KMS-11 (cell line): ENCODE measurements at regions not wholly inside any gene's neighbourhood (a gene's known extent, or its start where the extent isn't known, plus 50 kb on each side); places are given as distances from the start of the nearest gene placed in this dataset.
A peak's percentile ranks its signal among the peaks of the same experiment; 100 is the strongest.

Experiments used
- H2AFZ ChIP-seq: fragments of 200-600 bp; sonication (generic); 2 replicates; pipeline ENCODE4 v1.6.1; 2016; ENCODE audit warnings: antibody characterized with exemption, mixed run types, low read depth
- H3K27ac ChIP-seq: fragments of 200-600 bp; sonication (generic); 2 replicates; pipeline ENCODE4 v1.6.1; 2016; ENCODE audit warnings: mild to moderate bottlenecking, mixed run types
- H3K27me3 ChIP-seq: fragments of 200-600 bp; sonication (generic); 2 replicates; pipeline ENCODE4 v1.6.1; 2017; ENCODE audit warnings: mild to moderate bottlenecking, low read depth, mixed run types, moderate library complexity; ENCODE audit not compliant: insufficient read depth
- H3K36me3 ChIP-seq: fragments of 200-600 bp; sonication (generic); 2 replicates; pipeline ENCODE4 v1.6.1; 2017; ENCODE audit warnings: mild to moderate bottlenecking, mixed run types; ENCODE audit not compliant: insufficient read depth
- H3K4me1 ChIP-seq: fragments of 200-600 bp; sonication (generic); 2 replicates; pipeline ENCODE4 v1.6.1; 2016; ENCODE audit warnings: mild to moderate bottlenecking, low read depth, mixed run types; ENCODE audit not compliant: poor library complexity, severe bottlenecking
- H3K4me2 ChIP-seq: fragments of 200-600 bp; sonication (generic); 2 replicates; pipeline ENCODE4 v1.7.0; 2016; ENCODE audit warnings: mild to moderate bottlenecking, mixed run types
- H3K4me3 ChIP-seq: fragments of 200-600 bp; sonication (generic); IDR thresholded peaks from 2 replicates; pipeline ENCODE4 v1.6.1; 2017; ENCODE audit warnings: low read depth, low read length, mixed read lengths; ENCODE audit not compliant: insufficient read depth
- H3K79me2 ChIP-seq: fragments of 200-600 bp; sonication (generic); 2 replicates; pipeline ENCODE4 v1.6.1; 2016; ENCODE audit warnings: low read depth, mixed run types; ENCODE audit not compliant: insufficient read depth
- H3K9ac ChIP-seq: fragments of 200-600 bp; sonication (generic); 2 replicates; pipeline ENCODE4 v1.6.1; 2016; ENCODE audit warnings: mild to moderate bottlenecking, mixed run types
- H4K20me1 ChIP-seq: fragments of 200-600 bp; sonication (generic); 2 replicates; pipeline ENCODE4 v1.6.1; 2016; ENCODE audit warnings: mild to moderate bottlenecking, mixed run types; ENCODE audit not compliant: insufficient read depth
- CTCF ChIP-seq: fragments of 200-600 bp; sonication (generic); conservative IDR thresholded peaks from 2 replicates; pipeline ENCODE4 v1.6.1; 2017; ENCODE audit warnings: low read depth, mild to moderate bottlenecking, antibody characterized with exemption, low read length, moderate library complexity, mixed read lengths

DNA sequence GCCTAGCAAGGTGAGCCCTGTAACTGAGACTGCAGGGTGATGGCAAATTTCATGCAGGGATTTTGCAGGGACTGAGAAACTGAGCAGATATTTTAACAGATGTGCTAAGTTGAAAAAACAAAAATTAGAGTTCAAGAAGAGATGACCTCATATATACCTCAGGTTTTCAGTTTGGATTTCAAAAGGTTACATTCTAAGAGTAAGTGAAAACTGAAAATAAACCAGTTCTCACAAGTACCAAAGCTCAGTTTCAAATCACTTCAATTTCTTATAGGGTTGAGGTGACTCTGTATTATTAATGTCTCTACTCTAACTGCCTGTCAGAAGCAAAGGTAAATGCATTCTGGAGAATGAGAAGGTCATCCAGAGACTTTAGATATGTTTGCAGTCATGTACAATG lies 237.4 kb upstream of the VRK2 start:
- 0 out of 2 replicates have a peak overlapping the region, but pooled peaks have one; percentile 12 for H3K27ac ChIP-seq
- no peaks in the 10 kb centered on the region for H3K36me3 ChIP-seq
- H4K20me1 ChIP-seq, result no peaks in the 10 kb centered on the region
- no peak overlapping the region for H3K4me3 ChIP-seq
- no peaks in the 10 kb centered on the region for H3K27me3 ChIP-seq
- no peaks in the 10 kb centered on the region for H3K79me2 ChIP-seq
- peaks cover 21% of the 10 kb centered on the region for H3K4me1 ChIP-seq
- no peak overlapping the region for H3K9ac ChIP-seq
- no peak for TF ChIP-seq CTCF
- H2AFZ ChIP-seq, result no peak overlapping the region
- H3K4me2 ChIP-seq, result peak overlapping the region; percentile 29; the same call in 1 of the 2 replicates

- no peak for TF ChIP-seq CTCF
- no peaks in the 10 kb centered on the region for H3K27me3 ChIP-seq
- no peaks in the 10 kb centered on the region for H3K4me1 ChIP-seq
- no peak overlapping the region for H3K4me3 ChIP-seq
- no peaks in the 10 kb centered on the region for H3K79me2 ChIP-seq
- H4K20me1 ChIP-seq, result no peaks in the 10 kb centered on the region
- H3K9ac ChIP-seq, result no peak overlapping the region
- H3K27ac ChIP-seq, result no peak overlapping the region
- H3K4me2 ChIP-seq, result no peak overlapping the region
- no peak overlapping the region for H2AFZ ChIP-seq
- no peaks in the 10 kb centered on the region for H3K36me3 ChIP-seq
These were observed 225.5 kb upstream of the VRK2 start for GRCh38 chr2:57821088-57821487.

- Histone ChIP-seq H2AFZ (no peak overlapping the region), H4K20me1 (no peaks in the 10 kb centered on the region)
These were observed 218.4 kb upstream of the VRK2 start for GRCh38 chr2:57828221-57828620.

GRCh38 chr2:57834666-57835065 lies 211.9 kb upstream of the VRK2 start:
- Histone ChIP-seq H3K4me1 (no peaks in the 10 kb centered on the region), H3K79me2 (no peaks in the 10 kb centered on the region), H3K4me2 (no peak overlapping the region), H4K20me1 (no peaks in the 10 kb centered on the region; the same call in 1 of the 2 replicates), H3K9ac (no peak overlapping the region), H2AFZ (no peak overlapping the region), H3K27me3 (no peaks in the 10 kb centered on the region), H3K27ac (no peak overlapping the region), H3K4me3 (no peak overlapping the region), H3K36me3 (no peaks in the 10 kb centered on the region)
- no peak for TF ChIP-seq CTCF

More at GRCh38 chr2:57828221-57828620, 218.4 kb upstream of the VRK2 start:
- no peaks in the 10 kb centered on the region for H3K36me3 ChIP-seq
- H3K27me3 ChIP-seq, result no peaks in the 10 kb centered on the region
- H3K79me2 ChIP-seq, result no peaks in the 10 kb centered on the region
- H3K27ac ChIP-seq, result no peak overlapping the region
- no peak overlapping the region for H3K4me3 ChIP-seq
- H3K9ac ChIP-seq, result no peak overlapping the region
- H3K4me1 ChIP-seq, result no peaks in the 10 kb centered on the region
- no peak for TF ChIP-seq CTCF
- H3K4me2 ChIP-seq, result no peak overlapping the region
